ENCODE measurements at regions not wholly inside any gene's neighbourhood (a gene's known extent, or its start where the extent isn't known, plus 50 kb on each side); places are given as distances from the start of the nearest gene placed in this dataset.

GRCh38 chr5:125106271-125106670, 359.8 kb upstream of the ZNF608 start:
- DNase-seq = no peak

- DNase-seq = no peak
Observed at GRCh38 chr5:125106881-125107280, 360.4 kb upstream of the ZNF608 start.

- no peak for DNase-seq
Observed at GRCh38 chr5:125109293-125109692, 362.9 kb upstream of the ZNF608 start.

- no peak for DNase-seq
Observed at GRCh38 chr5:125109816-125110215, 363.4 kb upstream of the ZNF608 start.

- no peak for DNase-seq
Observed at GRCh38 chr5:125112196-125112595, 365.8 kb upstream of the ZNF608 start.

GRCh38 chr5:125113328-125113727, 366.9 kb upstream of the ZNF608 start:
- DNase-seq = no peak

GRCh38 chr5:125115195-125115525, 368.7 kb upstream of the ZNF608 start:
- no peak for DNase-seq

- DNase-seq = no peak
Observed at GRCh38 chr5:125117566-125117965, 371.1 kb upstream of the ZNF608 start.

- DNase-seq = no peak
Observed at GRCh38 chr5:125120012-125120411, 373.6 kb upstream of the ZNF608 start.

GRCh38 chr5:125125031-125125823, 378.8 kb upstream of the ZNF608 start:
- no peak for DNase-seq

- no peak for DNase-seq
Observed at GRCh38 chr5:125126050-125126449, 379.6 kb upstream of the ZNF608 start.

- no peak for DNase-seq
Observed at GRCh38 chr5:125129151-125129806, 382.8 kb upstream of the ZNF608 start.

- no peak for DNase-seq
Observed at GRCh38 chr5:125130591-125130990, 384.2 kb upstream of the ZNF608 start.

- no peak for DNase-seq
Observed at GRCh38 chr5:125134216-125135081, 388.0 kb upstream of the ZNF608 start.

- DNase-seq = no peak
Observed at GRCh38 chr5:125137535-125137934, 391.1 kb upstream of the ZNF608 start.

GRCh38 chr5:125138266-125138665, 391.8 kb upstream of the ZNF608 start:
- no peak for DNase-seq

GRCh38 chr5:125139590-125139989, 393.2 kb upstream of the ZNF608 start:
- DNase-seq = no peak

- DNase-seq = no peak
Observed at GRCh38 chr5:125140220-125140619, 393.8 kb upstream of the ZNF608 start.

GRCh38 chr5:125140855-125141254, 394.4 kb upstream of the ZNF608 start:
- DNase-seq = no peak

- DNase-seq = no peak
Observed at GRCh38 chr5:125142458-125142857, 396.0 kb upstream of the ZNF608 start.

- DNase-seq = no peak
Observed at GRCh38 chr5:125143011-125143410, 396.6 kb upstream of the ZNF608 start.

- DNase-seq = no peak
Observed at GRCh38 chr5:125148076-125148475, 401.6 kb upstream of the ZNF608 start.

GRCh38 chr5:125148706-125149105, 402.3 kb upstream of the ZNF608 start:
- no peak for DNase-seq

GRCh38 chr5:125149110-125149509, 402.7 kb upstream of the ZNF608 start:
- DNase-seq = no peak

All from activated CD4-positive, alpha-beta T cell treated with anti-CD3 and anti-CD28 coated beads, Interleukin-2, amount 50 U/mL, for 48 hours (primary cell).